ENCODE measurements at regions not wholly inside any gene's neighbourhood (a gene's known extent, or its start where the extent isn't known, plus 50 kb on each side); places are given as distances from the start of the nearest gene placed in this dataset.
"Not testable (repeated sequence)": the region's sequence is repeated elsewhere in the genome, so short reads cannot be mapped to it uniquely, and the experiment has no call there.

DNA sequence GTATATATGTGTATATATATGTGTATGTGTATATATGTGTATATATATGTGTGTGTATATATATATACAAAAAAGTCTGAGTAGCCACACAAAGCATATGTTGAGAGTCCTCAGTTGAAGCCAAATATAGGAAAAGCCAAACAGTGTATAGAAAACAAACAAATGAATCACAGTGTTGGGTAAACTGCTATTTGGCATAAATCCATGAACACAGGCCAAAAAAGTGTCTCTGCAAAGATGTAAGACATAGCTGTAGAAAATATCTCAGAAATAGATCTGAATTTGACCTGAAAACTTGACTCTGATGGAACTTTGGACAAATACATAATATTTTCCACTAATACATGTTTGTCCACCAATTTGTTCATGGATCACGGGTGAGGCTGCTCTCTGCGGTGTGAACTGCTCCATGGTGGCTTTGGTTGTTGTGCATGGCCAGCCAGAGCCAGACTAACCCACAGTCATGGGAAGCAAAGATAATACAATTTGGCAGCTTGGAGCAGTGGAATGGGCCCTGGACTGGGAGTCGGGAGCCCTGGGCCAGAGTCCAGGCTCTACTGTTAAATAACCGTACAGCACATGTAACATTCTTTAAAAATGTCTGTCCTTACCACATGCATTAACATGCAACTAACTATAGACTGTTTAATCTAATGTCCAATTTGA, 76.9 kb upstream of the EED start:
- DNase-seq (ENCODE audit: low spot score) = no peak

DNA sequence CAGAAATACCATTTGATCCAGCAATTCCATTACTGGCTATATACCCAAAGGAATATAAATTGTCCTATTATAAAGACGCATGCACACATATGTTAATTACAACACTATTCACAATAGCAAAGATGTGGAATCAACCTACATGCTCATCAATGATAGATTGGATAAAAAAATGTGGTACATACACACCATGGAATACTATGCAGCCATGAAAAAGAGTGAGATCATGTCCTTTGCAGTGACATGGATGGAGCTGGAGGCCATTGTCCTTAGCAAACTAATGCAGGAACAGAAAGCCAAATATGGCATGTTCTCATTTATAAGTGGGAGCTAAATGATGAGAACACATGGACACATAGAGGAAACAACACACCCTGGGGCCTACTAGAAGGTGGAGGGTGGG, 78.3 kb upstream of the EED start:
- DNase-seq (ENCODE audit: low spot score) = not testable (repeated sequence)

DNA sequence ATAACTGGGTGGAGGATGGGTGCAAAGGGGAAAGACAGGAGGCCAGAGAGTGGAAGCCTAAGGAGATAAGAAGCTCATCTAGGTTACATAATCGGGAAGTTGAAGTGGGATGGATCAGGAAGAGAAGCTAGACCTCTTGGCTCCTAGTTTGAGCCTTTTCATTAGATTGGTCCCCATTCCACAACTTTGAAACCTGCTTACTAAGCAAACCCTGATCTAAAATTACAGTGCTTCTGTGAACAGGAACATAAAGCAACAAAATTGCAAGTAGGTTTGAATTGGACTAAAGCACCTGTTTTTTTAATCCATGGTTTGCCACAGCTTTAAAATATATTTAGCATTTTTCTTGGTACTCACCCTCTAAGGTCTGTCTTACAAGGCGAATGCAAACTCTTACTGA, 80.4 kb upstream of the EED start:
- DNase-seq (ENCODE audit: low spot score) = no peak

DNA sequence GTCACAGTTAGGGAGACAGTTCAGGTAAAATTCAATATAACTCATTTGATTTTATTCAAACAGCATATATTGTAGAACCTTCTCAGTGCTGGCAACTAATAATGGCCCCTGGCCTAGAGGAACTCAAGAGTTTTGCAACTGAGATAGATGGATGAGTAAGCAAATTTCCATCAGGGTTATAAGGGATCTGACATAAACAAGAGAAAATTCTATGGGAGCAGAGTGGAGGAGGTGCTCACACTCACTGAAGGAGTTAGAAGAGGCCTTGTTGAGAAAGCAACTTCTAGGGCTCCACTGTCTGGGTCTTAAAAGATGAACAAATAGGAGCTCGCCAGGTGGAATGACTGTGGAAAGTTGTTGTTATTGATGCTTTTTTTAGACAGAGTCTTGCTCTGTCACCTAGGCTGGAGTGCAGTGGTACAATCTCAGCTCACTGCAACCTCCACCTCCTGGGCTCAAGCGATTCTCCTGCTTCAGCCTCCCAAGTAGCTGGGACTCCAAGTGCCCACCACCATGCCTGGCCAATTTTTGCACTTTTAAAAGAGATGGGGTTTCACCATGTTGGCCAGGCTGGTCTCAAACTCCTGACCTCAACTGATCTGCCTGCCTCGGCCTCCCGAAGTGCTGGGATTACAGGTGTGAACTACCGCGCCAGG, 81.2 kb upstream of the EED start:
- not testable (repeated sequence) for DNase-seq (ENCODE audit: low spot score)

DNA sequence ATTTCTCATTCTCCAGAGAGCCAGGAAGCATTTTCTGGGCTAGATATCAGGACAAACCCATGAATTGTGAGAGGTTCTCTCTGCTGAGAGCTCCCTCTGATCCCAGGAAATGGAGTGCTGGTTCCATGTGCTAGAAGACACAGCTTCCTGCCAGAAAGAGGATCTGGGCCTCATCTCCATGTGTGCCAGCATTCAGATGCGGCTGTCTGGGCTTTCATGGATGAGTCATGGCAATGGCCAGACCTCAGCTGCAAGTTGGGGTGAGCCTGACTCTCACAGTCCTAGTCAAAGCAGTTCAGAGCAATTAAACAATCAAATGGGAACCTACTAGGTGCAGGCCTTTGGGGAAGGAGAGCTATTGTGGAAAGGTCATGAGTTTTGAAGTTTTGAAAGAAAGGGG, 82.3 kb upstream of the EED start:
- DNase-seq (ENCODE audit: low spot score) = peak; percentile 64

DNA sequence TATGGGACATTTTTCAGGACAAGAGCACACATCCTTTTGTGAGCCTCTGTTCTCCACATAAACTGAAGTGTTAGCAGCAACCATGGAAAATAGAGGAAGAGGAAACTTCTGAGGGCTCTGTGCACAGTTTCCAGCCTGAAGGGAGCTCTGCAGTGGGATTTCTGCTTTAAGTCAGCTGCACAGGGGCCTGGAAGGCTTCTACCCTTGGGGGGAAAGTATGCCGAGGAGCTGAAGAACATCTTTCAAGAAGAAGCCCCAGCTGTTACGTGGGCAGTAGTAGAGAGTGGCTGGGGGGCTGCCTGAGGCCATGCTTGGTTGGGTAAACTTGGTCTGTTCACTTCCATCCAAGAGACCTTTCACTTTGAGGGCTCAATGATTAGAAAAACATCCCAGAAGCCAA, 82.7 kb upstream of the EED start:
- DNase-seq (ENCODE audit: low spot score) = peak; percentile 25

DNA sequence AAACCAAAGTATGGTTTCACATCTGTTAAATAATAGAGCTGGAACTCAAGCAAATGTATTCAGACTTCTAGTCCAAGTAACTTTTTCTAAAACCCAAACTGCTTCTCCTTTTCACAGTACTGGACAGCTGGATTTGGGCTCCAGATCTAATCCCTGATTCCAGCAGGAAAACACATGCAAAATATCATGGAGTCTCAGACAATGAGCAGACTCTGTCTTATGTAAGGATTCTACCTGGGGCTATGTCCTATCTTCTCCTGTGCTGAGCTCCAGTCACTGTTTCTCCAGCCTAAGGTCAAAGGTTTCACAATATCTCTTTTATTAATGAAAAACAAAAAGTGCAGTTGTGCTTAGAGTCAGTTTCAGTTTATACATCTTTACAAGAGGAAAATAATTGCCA, 83.2 kb upstream of the EED start:
- no peak for DNase-seq (ENCODE audit: low spot score)

DNA sequence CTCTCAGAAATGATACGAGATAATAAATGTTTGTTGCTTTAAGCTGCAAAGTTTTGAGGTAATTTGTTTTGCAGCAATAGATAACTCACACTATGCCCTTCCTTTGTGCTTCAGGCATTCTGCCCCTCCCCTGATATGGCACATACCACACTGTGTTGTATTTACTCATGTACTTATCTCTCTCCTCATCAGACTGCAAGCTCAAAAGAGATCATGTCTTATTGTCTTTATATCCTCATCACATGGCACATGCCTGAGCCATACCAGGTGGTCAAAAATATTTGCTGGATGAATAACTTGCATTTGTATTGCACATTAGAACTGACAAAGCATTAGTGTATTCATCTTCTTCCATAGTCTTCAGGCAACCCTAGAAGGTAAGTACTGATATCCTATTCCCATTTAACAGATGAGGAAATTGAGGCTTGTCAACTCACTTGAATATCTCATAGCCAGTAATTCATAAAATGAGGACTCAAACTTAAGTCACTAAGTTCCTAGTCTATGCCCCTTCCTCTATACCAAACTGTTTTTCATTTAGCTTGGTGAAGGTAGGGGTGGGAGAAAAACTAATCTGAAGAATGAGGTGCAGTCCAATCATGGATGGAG, 83.9 kb upstream of the EED start:
- DNase-seq (ENCODE audit: low spot score) = peak; percentile 42

DNA sequence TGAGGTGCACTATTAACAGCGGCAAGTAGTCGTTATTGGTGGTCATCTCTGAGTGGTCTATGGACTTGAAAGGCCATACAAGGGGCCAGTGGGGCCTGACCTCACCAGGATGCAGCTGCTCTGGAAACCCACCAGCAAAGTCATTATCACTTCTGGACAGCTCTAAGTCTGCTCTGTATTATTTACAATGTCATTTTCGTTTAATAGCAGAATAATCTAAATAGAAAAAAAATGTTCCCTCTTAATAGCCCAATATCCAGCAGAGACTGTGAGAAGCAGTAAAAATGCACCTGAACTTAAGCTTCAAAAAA, 85.0 kb upstream of the EED start:
- DNase-seq (ENCODE audit: low spot score) = no peak

DNA sequence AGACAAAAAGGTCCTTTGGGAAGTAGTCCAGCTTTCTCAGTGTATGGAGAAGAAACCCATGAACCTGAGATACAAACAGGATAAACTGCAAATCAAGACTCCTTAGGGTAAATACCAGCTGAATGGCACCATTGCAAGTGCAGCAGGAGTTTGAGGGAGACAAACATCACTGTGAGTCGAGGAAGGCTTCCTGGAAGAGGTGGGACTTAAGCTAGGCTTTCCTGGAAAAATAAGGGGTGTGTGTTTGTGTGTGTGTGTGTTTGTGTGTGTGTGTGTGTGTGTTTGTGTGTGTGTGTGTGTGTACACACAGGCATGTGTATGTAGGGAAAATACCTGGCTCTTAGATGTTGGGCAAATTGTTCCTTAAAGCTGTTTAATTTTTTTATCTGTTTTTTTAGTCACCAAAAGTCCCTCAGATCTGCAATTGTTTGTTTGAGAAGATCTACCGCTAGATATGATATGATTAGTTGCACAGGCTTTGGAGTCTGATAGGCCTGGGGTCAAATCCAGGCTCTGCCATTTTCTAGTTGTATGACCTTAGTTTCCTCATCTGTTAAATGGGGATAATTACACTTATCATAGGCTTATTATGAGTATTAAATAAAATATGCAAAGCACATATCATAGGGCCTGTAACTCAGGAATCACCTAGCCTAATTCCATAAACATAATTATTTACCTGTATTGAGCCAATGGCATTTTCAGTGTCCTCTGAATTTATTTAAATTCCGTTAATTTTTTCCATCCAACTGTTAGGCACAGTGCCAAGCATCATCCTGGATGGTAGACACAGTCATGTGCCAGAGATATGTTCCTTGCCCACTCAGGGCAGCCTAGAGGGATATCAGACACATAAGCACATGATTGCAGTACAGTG, 85.6 kb upstream of the EED start:
- DNase-seq (ENCODE audit: low spot score) = no peak

DNA sequence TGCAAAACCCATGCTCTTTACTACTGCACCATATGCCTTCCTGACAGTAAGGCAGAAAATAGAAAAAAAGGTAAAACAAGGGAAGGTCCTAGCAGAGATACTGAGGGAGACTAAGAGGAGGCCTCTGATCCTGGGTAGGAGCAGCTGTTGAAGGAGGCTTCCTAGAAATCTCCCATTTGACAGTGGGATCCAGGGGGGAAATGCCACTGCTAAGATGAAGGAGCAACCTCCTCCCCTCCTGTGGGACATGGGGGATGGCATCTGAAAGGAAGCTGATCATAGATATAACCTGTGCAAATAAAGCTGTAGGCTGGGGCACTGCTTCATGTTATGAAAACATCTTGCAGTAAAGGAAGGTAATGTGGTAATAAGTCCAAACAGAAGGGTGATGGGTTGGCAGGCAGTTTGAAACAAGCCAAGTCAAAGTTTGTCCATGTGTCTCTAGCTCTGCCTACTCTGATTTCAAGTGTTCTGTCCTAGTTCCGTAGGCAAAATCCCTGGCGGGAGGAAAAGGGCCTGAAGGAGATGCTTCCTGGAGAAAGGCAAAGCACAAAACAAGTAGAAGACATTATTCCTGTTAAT, 86.7 kb upstream of the EED start:
- DNase-seq (ENCODE audit: low spot score) = no peak

DNA sequence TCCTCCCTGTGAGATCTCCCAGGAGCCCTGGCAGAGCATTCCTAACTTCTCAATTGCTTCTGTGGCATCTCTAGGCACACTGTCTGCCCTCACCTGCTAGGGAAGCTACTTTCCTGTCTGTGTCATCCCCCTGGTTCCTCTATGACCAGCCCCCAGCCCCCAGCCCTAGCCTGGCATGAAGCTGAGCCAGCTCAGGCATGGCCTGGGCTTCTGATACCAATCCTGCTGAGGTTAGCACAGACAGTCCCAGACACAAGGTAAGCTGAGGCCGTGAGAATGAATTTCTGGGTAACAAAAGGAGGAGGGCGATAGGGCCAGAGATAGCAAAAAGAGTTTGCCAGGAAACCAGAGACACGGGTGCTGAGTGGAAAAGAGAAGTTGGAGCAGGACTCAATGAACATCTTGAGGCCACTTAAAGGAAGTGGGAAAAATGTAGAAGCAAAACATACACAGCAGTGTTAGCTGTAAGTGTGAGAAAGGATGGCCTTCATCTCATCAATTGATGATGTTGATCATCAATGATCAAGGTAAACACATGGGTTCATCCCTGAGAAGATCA, 87.6 kb upstream of the PICALM start:
- DNase-seq (ENCODE audit: low spot score) = no peak

DNA sequence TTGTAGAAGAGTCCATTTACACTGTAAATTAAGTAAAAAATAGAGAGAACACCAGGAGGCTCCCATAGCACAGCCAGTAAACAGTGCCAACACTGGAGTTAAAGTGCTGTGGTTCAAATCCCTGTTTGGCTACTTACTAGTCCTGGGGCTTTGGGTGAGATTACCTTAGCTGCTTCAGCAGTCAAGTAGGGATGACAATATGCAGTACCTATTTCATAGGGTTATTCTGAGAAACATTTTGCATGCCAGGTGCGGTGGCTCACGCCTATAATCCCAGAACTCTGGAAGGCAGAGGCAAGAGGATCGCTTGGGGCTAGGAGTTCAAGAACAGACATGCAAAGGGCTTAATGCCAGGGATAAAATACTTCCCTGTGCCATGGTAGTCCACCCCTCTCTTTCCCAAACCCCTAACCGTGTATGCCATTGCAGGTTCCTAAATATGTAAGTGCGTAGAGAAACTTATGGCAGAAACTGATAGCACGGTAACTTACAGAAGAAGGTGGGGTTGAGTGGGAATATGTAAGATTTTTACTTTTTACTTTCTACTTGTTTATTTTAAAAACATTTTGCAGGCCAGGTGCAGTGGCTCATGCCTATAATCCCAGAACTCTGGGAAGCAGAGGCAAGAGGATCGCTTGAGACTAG, 86.4 kb upstream of the PICALM start:
- no peak for DNase-seq (ENCODE audit: low spot score)

DNA sequence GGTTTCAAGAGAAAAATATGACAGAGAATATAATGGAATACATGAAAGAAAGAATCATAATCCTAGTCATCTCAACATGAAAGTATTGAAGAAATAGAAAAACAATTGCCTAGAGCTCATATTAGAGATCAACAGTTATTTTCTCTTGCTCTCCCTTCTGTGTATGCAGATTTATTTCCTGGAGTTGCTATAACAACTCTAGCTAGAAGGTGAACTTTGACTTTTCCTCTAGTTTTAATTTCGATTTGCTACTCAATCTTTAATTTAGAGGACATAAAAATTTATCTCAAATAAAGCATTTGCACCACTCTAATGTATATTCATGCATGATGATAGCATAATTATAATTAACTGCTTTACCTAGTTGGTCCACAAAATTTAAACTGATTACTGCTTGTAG, 84.6 kb upstream of the PICALM start:
- no peak for DNase-seq (ENCODE audit: low spot score)

DNA sequence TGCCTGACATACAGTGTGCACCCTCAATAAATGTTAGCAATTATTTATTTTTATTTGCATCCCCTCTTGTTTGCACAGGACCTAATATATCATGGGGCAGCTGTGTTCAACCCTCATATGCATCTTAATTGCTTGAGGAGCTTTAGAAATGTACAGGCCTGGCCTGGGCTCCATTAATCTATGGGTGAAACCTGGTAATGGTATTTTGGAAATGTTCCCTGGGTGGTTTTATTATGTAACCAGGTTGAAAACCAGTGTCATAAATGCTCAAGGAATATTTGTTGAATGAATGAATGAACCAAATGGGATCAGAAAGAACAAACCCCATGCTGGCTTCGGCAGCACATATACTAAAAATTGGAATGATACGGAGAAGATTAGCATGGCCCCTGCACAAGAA, 84.0 kb upstream of the PICALM start:
- no peak for DNase-seq (ENCODE audit: low spot score)

DNA sequence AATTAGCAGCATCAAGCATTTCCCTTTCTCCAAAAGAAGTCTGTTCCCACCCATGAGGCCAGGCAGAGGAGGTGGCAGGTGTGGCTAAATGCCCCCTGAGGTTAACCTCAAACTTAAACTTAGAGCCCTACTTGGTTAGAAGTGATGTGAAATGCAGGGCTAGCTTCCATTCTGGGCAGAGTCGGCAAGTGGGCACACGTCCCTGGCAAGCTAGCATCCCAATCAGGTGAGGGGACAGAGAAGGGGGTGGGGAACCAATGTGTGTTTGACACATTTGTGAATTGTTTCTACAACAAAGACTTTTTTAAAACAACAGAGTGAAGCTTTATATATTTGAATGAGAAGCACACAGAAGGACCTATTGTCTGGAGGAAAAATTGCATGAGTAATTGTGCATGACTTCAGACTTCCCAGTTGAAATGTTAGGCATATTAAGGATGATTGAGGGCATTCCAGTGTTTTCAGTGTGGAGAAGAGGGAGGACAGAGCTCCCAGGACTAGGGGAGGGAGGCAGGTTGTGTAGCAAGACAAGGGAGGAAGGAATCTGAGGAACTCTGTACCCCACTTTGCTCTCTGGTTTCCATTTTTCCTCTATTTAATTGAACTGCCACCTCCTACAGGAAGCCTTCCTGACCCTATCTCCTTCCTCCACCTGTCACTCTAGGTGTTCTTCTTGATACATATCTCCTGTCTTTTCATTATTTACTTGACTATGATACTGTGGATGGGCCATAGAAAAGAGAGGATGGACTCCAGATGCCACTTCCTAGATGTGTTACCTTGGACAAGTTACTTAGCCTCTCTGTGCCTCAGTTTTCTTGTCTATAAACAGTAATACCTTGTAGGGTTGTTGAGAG, 83.3 kb upstream of the PICALM start:
- no peak for DNase-seq (ENCODE audit: low spot score)

DNA sequence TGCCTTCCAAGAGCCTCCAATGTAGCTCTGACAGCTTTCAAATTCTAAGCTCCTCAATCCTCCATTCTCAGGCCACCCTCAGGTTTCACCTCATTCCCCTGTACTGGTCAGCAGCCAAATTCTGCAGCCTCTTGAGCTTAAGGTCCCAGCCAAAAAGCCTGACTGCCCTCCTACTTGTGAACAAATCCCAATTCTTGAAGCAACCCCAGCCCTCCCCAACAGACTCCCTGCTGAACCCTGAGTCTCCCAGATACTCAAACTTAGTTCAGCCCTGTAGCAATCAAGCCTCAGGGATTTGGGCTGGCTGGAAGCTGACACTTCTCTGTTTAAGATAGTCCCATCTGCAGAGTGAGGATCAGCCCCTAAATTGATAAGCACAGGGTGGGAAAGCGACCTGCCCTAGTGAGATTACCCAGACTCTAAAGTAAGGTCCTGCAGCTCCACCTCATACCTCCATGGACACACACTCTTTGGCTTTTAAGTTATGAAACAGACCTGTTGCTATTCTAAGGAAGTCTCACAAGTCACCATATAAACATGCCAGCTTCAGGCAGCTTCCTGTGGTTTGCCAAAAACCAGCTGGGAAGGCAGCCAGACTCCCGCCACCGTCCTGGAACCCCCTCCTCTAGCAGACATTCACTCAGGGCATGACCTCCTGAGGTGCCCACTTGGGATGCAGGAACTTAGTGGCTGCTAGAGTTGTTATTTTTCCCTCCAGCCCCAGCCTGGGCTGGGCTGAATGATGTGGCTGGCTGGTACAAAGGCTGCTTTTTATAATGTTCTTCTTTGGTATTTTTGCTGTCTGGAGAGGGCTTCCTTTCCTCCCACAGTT, 82.5 kb upstream of the PICALM start:
- DNase-seq (ENCODE audit: low spot score) = no peak

DNA sequence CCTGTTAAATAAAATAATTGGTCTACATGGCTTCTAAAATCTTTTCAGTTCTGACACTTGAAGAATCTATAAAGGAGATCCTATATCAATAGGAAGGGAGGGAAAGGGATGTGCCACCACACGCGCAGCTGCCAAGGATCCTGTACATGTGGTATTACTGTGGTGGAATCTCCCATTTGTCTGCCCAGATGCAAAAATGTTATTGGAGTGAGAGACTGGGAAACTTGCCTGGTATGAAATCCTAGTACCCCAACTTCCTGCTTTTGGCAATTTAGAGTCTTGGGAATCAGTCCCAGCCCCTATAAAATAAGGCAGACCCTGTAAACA, 81.9 kb upstream of the PICALM start:
- DNase-seq (ENCODE audit: low spot score) = no peak

DNA sequence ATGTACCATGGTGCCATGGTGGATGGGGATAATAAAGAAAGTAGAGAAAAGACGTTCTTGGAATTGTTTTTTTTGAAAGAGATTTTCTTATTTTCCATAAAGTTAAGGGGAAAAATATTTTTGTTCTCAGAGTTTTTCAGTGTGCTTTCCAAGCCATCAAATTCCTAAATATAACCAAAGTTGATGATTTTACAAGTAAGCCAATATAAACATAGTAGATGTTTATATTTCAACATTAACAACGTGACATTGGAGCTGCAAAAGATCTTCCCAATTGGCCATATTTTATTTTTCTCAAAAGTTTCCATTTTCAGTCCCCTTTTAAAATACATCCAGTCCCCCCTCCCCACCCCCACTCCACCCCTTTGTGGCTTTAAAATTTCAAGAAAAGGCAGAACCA, 80.9 kb upstream of the PICALM start:
- no peak for DNase-seq (ENCODE audit: low spot score)

DNA sequence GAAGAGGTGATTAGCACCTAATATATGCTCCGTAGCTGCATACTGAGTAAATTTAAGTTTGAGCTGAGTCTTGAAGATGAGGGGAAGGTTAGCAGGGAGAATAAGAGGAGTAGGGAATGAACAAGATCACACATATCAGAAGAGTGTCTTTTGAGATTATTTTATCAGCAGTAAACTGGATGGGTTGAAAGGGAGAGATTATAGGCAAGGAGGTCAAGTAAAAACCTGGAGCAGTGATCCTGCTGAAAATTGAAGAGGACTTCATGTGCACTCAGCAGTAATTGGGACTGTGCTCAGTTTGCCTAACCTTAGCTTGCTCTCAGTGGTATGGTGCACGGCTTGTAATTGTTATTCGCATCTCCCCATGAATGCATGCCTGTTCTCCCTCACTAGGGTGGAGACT, 79.5 kb upstream of the PICALM start:
- DNase-seq (ENCODE audit: low spot score) = no peak

Measured in mucosa of gallbladder (tissue), 1 donor.